HEK293 (cell line): ENCODE measurements at regions not wholly inside any gene's neighbourhood (a gene's known extent, or its start where the extent isn't known, plus 50 kb on each side); places are given as distances from the start of the nearest gene placed in this dataset.

Experiments used
- SCRT1 ChIP-seq: fragments of 450-650 bp; formaldehyde crosslinking; IDR thresholded peaks from 2 replicates; pipeline ENCODE4 v1.5.1; 2016; ENCODE audit warnings: missing biosample characterization, missing genetic modification characterization, borderline replicate concordance
- ZFHX2 ChIP-seq: fragments of 450-650 bp; formaldehyde crosslinking; conservative IDR thresholded peaks from 2 replicates; pipeline ENCODE4 v1.5.1; 2016; ENCODE audit warnings: missing biosample characterization, missing genetic modification characterization
- ZNF274 ChIP-seq, 2 experiments: fragments of 200-500 bp in 1 of 2; fragments of 450-650 bp in 1 of 2; sonication (Bioruptor generic) in 1 of 2; formaldehyde crosslinking in 1 of 2; IDR thresholded peaks; 2 replicates each; pipeline versions ENCODE4 v1.5.1 to v1.6.1; 2014 to 2016; ENCODE audit warnings: borderline replicate concordance in 1 of 2, inconsistent platforms in 1 of 2, low read length in 1 of 2, missing biosample characterization in 1 of 2, missing genetic modification characterization in 1 of 2
- ZNF785 ChIP-seq: fragments of 450-650 bp; formaldehyde crosslinking; IDR thresholded peaks from 2 replicates; pipeline ENCODE4 v1.5.1; 2016; ENCODE audit warnings: missing biosample characterization, missing genetic modification characterization
- TF ChIP-seq, protein P1 (sequence below): fragments of 450-650 bp; formaldehyde crosslinking; IDR thresholded peaks from 2 replicates; pipeline ENCODE4 v1.5.1; 2016; ENCODE audit warnings: missing biosample characterization, missing genetic modification characterization
- TF ChIP-seq, protein P2 (sequence below): fragments of 450-650 bp; formaldehyde crosslinking; IDR thresholded peaks from 2 replicates; pipeline ENCODE4 v1.5.1; 2016; ENCODE audit warnings: missing biosample characterization, missing genetic modification characterization
- TF ChIP-seq, protein P3 (sequence below): fragments of 450-650 bp; formaldehyde crosslinking; IDR thresholded peaks from 2 replicates; pipeline ENCODE4 v1.5.1; 2016; ENCODE audit warnings: missing biosample characterization, missing genetic modification characterization
- TF ChIP-seq, protein P4 (sequence below): fragments of 450-650 bp; formaldehyde crosslinking; IDR thresholded peaks from 2 replicates; pipeline ENCODE4 v1.5.1; 2016; ENCODE audit warnings: missing biosample characterization, missing genetic modification characterization

DNA sequence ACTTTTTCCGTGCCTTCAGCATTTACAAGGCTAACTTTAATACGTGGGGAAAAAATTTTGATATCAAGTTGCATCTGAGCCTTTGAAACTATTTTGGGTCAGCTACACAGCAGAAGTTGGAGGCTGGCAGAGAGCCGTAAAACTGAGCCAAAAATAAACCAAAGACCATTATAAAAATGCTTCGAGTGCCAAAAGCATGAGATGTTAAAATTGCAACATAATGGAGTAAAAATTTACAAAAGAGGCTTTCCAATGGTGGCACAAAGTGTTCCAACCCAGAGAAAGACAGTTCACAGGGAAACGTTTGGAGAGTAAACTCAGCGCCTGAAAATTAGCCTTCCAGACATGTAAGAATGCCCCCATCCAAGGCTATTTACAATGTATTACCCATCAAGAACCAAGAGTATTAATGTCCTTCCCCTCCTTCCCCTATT, 190.3 kb downstream of the TLE1 start:
- TF ChIP-seq, protein P1, sequence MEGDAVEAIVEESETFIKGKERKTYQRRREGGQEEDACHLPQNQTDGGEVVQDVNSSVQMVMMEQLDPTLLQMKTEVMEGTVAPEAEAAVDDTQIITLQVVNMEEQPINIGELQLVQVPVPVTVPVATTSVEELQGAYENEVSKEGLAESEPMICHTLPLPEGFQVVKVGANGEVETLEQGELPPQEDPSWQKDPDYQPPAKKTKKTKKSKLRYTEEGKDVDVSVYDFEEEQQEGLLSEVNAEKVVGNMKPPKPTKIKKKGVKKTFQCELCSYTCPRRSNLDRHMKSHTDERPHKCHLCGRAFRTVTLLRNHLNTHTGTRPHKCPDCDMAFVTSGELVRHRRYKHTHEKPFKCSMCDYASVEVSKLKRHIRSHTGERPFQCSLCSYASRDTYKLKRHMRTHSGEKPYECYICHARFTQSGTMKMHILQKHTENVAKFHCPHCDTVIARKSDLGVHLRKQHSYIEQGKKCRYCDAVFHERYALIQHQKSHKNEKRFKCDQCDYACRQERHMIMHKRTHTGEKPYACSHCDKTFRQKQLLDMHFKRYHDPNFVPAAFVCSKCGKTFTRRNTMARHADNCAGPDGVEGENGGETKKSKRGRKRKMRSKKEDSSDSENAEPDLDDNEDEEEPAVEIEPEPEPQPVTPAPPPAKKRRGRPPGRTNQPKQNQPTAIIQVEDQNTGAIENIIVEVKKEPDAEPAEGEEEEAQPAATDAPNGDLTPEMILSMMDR (tag by site-specific recombination): no peak
- TF ChIP-seq ZNF274 (IDR thresholded peaks at IDR 0.05; ENCODE audit: low read length) (no peak), ZNF274 (tag by site-specific recombination; IDR thresholded peaks at IDR 0.05; ENCODE audit: borderline replicate concordance) (no peak), ZNF785 (tag by site-specific recombination) (no peak), SCRT1 (tag by site-specific recombination) (no peak), ZFHX2 (tag by site-specific recombination) (no peak)
- TF ChIP-seq, protein P2, sequence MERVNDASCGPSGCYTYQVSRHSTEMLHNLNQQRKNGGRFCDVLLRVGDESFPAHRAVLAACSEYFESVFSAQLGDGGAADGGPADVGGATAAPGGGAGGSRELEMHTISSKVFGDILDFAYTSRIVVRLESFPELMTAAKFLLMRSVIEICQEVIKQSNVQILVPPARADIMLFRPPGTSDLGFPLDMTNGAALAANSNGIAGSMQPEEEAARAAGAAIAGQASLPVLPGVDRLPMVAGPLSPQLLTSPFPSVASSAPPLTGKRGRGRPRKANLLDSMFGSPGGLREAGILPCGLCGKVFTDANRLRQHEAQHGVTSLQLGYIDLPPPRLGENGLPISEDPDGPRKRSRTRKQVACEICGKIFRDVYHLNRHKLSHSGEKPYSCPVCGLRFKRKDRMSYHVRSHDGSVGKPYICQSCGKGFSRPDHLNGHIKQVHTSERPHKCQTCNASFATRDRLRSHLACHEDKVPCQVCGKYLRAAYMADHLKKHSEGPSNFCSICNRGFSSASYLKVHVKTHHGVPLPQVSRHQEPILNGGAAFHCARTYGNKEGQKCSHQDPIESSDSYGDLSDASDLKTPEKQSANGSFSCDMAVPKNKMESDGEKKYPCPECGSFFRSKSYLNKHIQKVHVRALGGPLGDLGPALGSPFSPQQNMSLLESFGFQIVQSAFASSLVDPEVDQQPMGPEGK (tag by site-specific recombination): no peak
- TF ChIP-seq, protein P3, sequence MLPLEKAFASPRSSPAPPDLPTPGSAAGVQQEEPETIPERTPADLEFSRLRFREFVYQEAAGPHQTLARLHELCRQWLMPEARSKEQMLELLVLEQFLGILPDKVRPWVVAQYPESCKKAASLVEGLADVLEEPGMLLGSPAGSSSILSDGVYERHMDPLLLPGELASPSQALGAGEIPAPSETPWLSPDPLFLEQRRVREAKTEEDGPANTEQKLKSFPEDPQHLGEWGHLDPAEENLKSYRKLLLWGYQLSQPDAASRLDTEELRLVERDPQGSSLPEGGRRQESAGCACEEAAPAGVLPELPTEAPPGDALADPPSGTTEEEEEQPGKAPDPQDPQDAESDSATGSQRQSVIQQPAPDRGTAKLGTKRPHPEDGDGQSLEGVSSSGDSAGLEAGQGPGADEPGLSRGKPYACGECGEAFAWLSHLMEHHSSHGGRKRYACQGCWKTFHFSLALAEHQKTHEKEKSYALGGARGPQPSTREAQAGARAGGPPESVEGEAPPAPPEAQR (tag by site-specific recombination): no peak
- TF ChIP-seq, protein P4, sequence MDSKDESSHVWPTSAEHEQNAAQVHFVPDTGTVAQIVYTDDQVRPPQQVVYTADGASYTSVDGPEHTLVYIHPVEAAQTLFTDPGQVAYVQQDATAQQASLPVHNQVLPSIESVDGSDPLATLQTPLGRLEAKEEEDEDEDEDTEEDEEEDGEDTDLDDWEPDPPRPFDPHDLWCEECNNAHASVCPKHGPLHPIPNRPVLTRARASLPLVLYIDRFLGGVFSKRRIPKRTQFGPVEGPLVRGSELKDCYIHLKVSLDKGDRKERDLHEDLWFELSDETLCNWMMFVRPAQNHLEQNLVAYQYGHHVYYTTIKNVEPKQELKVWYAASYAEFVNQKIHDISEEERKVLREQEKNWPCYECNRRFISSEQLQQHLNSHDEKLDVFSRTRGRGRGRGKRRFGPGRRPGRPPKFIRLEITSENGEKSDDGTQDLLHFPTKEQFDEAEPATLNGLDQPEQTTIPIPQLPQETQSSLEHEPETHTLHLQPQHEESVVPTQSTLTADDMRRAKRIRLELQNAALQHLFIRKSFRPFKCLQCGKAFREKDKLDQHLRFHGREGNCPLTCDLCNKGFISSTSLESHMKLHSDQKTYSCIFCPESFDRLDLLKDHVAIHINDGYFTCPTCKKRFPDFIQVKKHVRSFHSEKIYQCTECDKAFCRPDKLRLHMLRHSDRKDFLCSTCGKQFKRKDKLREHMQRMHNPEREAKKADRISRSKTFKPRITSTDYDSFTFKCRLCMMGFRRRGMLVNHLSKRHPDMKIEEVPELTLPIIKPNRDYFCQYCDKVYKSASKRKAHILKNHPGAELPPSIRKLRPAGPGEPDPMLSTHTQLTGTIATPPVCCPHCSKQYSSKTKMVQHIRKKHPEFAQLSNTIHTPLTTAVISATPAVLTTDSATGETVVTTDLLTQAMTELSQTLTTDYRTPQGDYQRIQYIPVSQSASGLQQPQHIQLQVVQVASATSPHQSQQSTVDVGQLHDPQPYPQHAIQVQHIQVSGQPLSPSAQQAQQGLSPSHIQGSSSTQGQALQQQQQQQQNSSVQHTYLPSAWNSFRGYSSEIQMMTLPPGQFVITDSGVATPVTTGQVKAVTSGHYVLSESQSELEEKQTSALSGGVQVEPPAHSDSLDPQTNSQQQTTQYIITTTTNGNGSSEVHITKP (tag by site-specific recombination): no peak
